A204.1 (cell line): ENCODE measurements at regions not wholly inside any gene's neighbourhood (a gene's known extent, or its start where the extent isn't known, plus 50 kb on each side); places are given as distances from the start of the nearest gene placed in this dataset.

Experiments used
- FAIRE-seq: peaks from 2 replicates; lab custom pipeline; 2012; peaks lifted over from hg19 to GRCh38; lab: Jason Lieb, UNC

DNA sequence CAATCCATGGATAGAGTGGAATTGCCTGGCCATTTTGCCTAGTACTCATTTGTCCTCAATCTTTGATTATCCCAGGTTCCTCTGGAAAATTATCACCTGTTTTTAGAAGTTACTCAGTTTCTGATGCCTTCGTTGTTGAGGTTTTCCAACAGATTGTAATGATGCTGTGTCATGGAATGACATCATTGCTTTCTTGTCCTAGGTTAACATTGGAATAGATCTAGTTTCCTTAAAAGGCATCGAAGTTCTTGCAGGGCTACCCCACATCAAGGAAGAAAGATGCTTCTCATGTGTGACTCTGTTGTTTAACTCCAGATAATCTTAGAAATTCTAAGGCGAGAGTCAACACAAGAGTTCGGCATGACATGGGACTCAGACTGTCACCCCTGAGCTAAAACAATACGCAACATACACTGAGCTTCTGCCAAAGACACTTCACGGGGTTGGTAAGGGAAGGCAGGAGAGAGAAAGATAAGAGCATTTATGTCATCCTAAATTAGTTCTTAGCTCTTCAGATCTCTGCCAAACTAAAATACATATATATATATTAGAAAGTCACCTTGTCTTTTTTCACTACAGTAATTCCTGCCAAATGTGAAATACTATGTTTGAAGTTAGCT, 293.2 kb upstream of the WWC1 start:
- no peak for FAIRE-seq

DNA sequence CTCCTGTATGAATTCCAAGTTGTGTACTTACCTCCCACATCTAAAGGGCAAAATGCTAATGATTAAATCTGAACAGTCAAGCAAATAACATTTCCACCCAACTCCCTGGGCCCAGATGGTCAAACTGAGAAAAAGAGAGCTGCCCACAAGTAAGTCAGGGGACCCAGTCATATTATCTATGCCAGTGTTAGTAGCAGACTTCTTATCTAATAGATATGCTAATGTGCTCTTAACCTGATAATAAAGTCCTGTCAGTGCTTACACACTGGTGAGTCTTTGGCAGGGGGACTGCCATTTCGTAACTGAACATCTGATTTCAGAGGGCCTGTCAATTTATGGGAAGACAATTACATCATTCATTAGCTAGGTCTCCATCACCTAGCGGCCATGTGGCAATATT, 292.3 kb upstream of the WWC1 start:
- FAIRE-seq, result no peak

GRCh38 chr5:168001318-168001717, 290.1 kb upstream of the WWC1 start:
- FAIRE-seq, result no peak

DNA sequence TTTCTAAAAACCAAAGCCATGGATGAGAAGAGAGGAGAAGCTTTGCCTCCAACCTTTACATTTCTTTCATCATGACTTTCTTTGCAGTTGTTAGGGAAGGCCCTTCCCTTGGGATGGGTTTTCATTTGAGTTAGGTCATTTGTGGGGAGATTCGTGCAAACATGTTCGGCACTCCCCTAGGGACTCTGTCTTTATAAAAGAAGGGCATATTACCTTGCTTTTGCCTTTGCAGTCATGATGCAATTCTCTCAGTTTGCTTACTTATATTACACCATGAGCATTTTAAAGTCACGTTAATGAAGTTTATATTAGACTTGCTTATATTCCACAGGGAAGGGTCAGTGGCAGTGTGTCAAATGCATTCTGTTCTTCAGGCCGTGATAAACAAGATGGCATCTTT, 289.3 kb upstream of the WWC1 start:
- FAIRE-seq, result no peak

GRCh38 chr5:168005093-168005492, 286.4 kb upstream of the WWC1 start:
- no peak for FAIRE-seq

GRCh38 chr5:168005936-168006335, 285.5 kb upstream of the WWC1 start:
- no peak for FAIRE-seq

GRCh38 chr5:168006456-168007130, 284.9 kb upstream of the WWC1 start:
- no peak for FAIRE-seq

- no peak for FAIRE-seq
Observed at GRCh38 chr5:168007286-168007685, 284.2 kb upstream of the WWC1 start.

DNA sequence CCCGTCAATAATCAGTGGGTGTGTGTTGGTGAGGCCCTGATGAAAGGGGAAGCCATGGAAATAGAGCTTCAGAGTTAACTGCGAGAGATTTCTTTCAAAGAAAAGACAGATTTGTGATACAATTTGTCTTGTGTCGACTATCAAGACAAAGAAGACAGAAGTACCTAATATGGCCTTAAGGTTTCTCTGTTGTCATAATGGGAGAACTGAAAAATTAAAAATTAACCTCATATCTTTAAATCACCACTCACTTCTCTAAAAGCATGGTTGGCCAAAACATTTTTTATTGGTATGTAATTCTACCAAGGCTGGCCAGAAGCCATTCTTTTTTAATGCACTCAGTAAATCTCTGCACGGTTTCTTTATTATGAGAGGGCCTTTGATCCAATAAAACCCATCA, 282.9 kb upstream of the WWC1 start:
- FAIRE-seq, result no peak

- no peak for FAIRE-seq
Observed at GRCh38 chr5:168011096-168011495, 280.3 kb upstream of the WWC1 start.

DNA sequence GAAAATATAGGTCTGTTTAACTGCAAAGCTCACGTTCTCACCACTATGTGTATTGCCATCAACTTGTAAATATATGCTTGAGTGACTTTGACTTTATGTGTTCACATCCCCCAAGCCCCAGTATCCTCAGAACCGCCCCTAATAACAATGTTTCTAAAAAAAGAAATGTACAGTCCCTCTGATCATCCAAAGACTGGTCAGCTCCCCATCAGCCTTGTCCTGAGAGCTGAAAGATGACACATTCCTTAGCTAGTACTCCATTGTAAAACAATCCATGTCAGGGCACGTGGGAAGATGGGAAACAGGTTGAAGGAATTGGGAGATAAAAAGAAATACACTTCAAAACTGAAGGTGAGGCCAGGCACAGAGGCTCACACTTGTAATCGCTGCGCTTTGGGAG, 279.4 kb upstream of the WWC1 start:
- no peak for FAIRE-seq

DNA sequence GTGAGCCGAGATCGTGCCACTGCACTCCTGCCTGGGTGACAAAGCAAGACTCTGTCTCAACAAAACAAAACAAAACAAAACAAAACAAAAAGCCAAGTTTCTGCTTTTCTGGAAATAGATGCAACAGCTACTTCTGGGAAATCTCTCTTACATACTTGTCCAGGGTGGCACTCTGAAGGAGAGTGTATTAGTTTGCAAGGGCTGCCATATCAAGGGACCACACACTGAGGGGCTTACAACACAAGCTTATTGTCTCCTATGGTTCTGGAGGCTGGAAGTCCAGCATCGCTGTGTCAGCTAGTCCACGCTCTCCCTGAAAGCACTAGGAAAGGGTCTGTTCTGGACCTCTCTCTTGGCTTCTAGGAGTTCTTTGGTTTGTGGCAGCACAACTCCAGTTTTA, 277.9 kb upstream of the WWC1 start:
- no peak for FAIRE-seq

- FAIRE-seq, result no peak
Observed at GRCh38 chr5:168014433-168015123, 276.9 kb upstream of the WWC1 start.

GRCh38 chr5:168015506-168015905, 275.9 kb upstream of the WWC1 start:
- FAIRE-seq, result no peak

GRCh38 chr5:168017313-168017712, 274.1 kb upstream of the WWC1 start:
- FAIRE-seq, result no peak

DNA sequence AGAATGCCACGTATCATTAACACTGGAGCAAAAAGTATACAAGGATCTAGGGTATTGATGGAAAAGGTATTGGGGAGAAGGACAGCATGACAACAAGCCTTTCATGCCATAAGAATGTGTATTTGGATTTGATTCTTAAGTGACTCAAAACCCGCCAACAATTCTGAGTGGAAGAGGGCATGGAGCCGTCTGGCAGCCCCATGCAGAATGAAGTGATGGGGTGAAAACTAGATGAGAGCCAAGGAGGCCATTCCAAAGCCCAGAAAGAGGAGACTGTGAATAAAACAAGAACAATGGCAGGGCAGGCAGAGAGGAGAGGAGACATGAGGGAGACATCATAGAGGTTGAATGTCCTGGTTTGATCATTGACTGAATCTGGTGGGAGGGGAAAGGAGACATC, 272.3 kb upstream of the WWC1 start:
- FAIRE-seq, result no peak

DNA sequence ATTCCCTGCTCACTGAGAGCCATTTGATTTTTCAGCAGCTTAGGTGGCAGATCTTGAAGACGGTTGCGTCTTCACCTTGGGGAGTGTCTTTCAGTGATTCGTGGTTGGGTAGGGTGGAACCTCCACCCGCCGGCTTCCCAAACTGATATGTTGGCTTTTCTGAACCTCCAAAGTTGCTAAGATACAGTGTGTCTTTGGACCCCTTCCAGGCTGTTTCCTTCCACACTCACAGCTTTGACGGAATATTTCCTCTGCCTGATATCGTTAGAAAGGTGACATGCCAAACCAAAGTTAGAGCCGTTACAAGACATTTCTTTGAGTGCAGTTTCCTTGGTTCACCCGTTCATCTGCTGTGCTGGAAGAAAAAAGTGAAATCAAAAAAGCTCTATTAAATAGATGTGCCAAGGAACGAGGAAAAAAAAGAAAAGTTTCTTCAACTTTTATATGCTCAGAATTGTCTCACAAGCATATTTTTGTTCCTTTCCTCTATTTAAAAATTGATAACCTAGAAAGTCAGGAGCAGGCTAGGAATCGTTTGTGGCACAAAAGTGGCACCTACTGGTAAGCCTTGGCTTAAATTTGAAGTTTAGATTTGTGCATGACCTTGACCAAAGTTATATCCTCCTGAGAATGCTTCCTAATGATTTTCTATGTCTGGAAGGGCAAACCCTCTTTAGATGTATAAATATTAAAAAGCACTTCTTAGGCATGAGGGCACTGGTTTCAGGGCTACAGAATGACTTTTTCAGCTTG, 270.7 kb upstream of the WWC1 start:
- FAIRE-seq, result no peak

- no peak for FAIRE-seq
Observed at GRCh38 chr5:168022446-168023169, 268.8 kb upstream of the WWC1 start.

GRCh38 chr5:168023191-168023590, 268.3 kb upstream of the WWC1 start:
- no peak for FAIRE-seq

GRCh38 chr5:168024306-168024705, 267.1 kb upstream of the WWC1 start:
- no peak for FAIRE-seq

GRCh38 chr5:168027007-168027406, 264.4 kb upstream of the WWC1 start:
- no peak for FAIRE-seq

DNA sequence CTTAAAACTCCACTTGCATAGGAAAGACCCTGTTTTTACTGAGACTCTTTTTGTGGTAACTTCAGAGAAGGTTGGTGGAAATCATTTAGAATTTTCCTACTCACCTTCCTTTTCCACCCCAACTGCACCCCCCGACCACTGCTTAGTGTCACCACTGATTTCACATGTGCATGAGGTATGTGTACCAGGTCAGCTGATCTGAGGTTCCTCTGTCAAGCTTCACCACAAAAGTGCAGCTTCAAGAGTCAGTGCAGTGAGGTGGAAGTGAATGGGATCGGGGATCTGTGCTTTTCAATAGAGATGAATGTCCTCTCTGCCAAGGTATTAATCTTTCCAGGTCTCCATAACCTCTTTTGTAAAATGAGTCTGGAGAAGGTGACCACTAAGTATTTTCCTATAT, 260.5 kb upstream of the WWC1 start:
- no peak for FAIRE-seq
